GM10266 (cell line): ENCODE measurements at regions not wholly inside any gene's neighbourhood (a gene's known extent, or its start where the extent isn't known, plus 50 kb on each side); places are given as distances from the start of the nearest gene placed in this dataset.

Source experiments
- DNase-seq: peaks from one replicate; pipeline ENCODE4 v3.0.0; 2012; ENCODE audit errors: extremely low spot score
- CTCF ChIP-seq: IDR thresholded peaks from 2 replicates; pipeline ENCODE4 v1.5.1; 2012; ENCODE audit warnings: mild to moderate bottlenecking, low read depth; ENCODE audit not compliant: control insufficient read depth, insufficient read depth; ENCODE audit errors: missing control alignments

GRCh38 chr1:244231572-244232315, 180.7 kb downstream of the ZBTB18 start:
- no peak for TF ChIP-seq CTCF

GRCh38 chr1:244234009-244234643, 183.0 kb downstream of the ZBTB18 start:
- DNase-seq = no peak
- TF ChIP-seq CTCF = no peak

More at GRCh38 chr1:244231572-244232315, 180.7 kb downstream of the ZBTB18 start:
- DNase-seq = no peak

GRCh38 chr1:244235157-244235556, 184.1 kb downstream of the ZBTB18 start:
- DNase-seq = no peak
- TF ChIP-seq CTCF = no peak

- no peak for TF ChIP-seq CTCF
- DNase-seq = no peak
Measured at GRCh38 chr1:244236101-244236500, 185.0 kb downstream of the ZBTB18 start.

GRCh38 chr1:244236721-244237120, 185.6 kb downstream of the ZBTB18 start:
- TF ChIP-seq CTCF = no peak
- DNase-seq = no peak

- no peak for DNase-seq
- no peak for TF ChIP-seq CTCF
Measured at GRCh38 chr1:244237445-244237844, 186.4 kb downstream of the ZBTB18 start.

GRCh38 chr1:244239261-244239770, 188.2 kb downstream of the ZBTB18 start:
- no peak for TF ChIP-seq CTCF
- DNase-seq = no peak
